Spleen (tissue), 11 donors: ENCODE measurements at regions not wholly inside any gene's neighbourhood (a gene's known extent, or its start where the extent isn't known, plus 50 kb on each side); places are given as distances from the start of the nearest gene placed in this dataset.

Experiments
- DNase-seq: peaks from one replicate; pipeline ENCODE4 v3.0.0-alpha.2; 2020
- H3K27ac ChIP-seq, 8 donors: fragments of 200-600 bp; sonication (generic) in 7 of 8; 1 replicate in 4 of 8; 2 replicates in 4 of 8; pipeline versions ENCODE4 v1.5.0 to v1.8.0; 2016 to 2021; ENCODE audit warnings: inconsistent platforms in 4 of 8, mild to moderate bottlenecking in 4 of 8, moderate library complexity in 1 of 8
- H3K27me3 ChIP-seq, 7 donors: fragments of 200-600 bp; sonication (generic) in 6 of 7; replicated peaks in 1 of 7; 1 replicate in 4 of 7; 2 replicates in 3 of 7; pipeline versions ENCODE4 v1.5.0 to v1.8.0; 2016 to 2021; ENCODE audit warnings: inconsistent platforms in 3 of 7, mild to moderate bottlenecking in 1 of 7
- H3K36me3 ChIP-seq, 6 donors: fragments of 200-600 bp; sonication (generic) in 5 of 6; 1 replicate in 4 of 6; 2 replicates in 2 of 6; pipeline versions ENCODE4 v1.5.0 to v1.8.0; 2016 to 2021; ENCODE audit warnings: inconsistent platforms in 2 of 6
- H3K4me1 ChIP-seq, 6 donors: fragments of 200-600 bp; sonication (generic) in 5 of 6; 1 replicate in 3 of 6; 2 replicates in 3 of 6; pipeline versions ENCODE4 v1.5.0 to v1.8.0; 2016 to 2021; ENCODE audit warnings: inconsistent platforms in 3 of 6
- H3K4me3 ChIP-seq, 8 donors: fragments of 200-600 bp; sonication (generic) in 7 of 8; 1 replicate in 4 of 8; 2 replicates in 4 of 8; pipeline versions ENCODE4 v1.5.0 to v1.8.0; 2016 to 2021; ENCODE audit warnings: inconsistent platforms in 4 of 8, mild to moderate bottlenecking in 4 of 8, moderate library complexity in 2 of 8
- H3K9me3 ChIP-seq, 8 donors: fragments of 200-600 bp; sonication (generic) in 7 of 8; 1 replicate in 4 of 8; 2 replicates in 4 of 8; pipeline versions ENCODE4 v1.5.0 to v1.8.0; 2016 to 2021; ENCODE audit warnings: inconsistent platforms in 4 of 8
- CTCF ChIP-seq, 11 experiments: fragments of 200-600 bp in 7 of 11; fragments of 450-650 bp in 4 of 11; sonication (generic) in 4 of 11; IDR thresholded peaks in 8 of 11; conservative IDR thresholded peaks in 3 of 11; 1 replicate in 7 of 11; 2 replicates in 4 of 11; pipeline versions ENCODE4 v1.4.0 to v1.8.0; 2016 to 2021; ENCODE audit warnings: antibody characterized with exemption in 11 of 11, inconsistent platforms in 4 of 11, mild to moderate bottlenecking in 1 of 11
- POLR2A ChIP-seq, 3 donors: fragments of 450-650 bp; IDR thresholded peaks; one replicate each; pipeline ENCODE4 v1.5.1; 2017; ENCODE audit warnings: antibody characterized with exemption in 3 of 3, mild to moderate bottlenecking in 1 of 3
- POLR2AphosphoS5 ChIP-seq, 3 donors: sonication (generic); formaldehyde crosslinking; IDR thresholded peaks; one replicate each; pipeline ENCODE4 v1.5.1; 2017; ENCODE audit warnings: antibody characterized with exemption in 3 of 3
- WGBS, 5 donors: extraction: QIAGEN DNeasy Blood & Tissue Kit in 3 of 5; methylation state at CpG; one replicate each; pipeline versions ENCODE4 v1.1.5 to v1.1.7; 2013 to 2018; 5-methylcytosine and 5-hydroxymethylcytosine counted together
- intact Hi-C: fragments of 100-400 bp; cut with DNase I; formaldehyde crosslinking; loops from one replicate; pipeline ENCODE4 v1.15.0; 2023; ENCODE audit warnings: low total_unique reads
- donor health status: healthy with polysubstance abuse.
- donor health status: DM: no; HTN: no; CAD: no; lungs with moderate emphysema.
- donor health status: DM: no; HTN: no; CAD: no.
- donor health status: Bipolar disorder and iron deficiency.
- donor health status: healthy.
- donor health status: DM: no; HTN: no; CAD: no.
- donor health status: DM: yes; HTN: yes; CAD: no.

- Histone ChIP-seq H3K27me3 (no peaks in the 10 kb centered on the region), H3K4me1 (no peaks in the 10 kb centered on the region), H3K9me3 (peaks cover 0 to 22% (median 8%) of the 10 kb centered on the region in 8 donors), H3K36me3 (no peaks in the 10 kb centered on the region), H3K4me3 (no peak overlapping the region), H3K27ac (no peak overlapping the region)
- intact Hi-C loops, result no loop called here
- WGBS, 5 donors, result 74 to 84% (median 80%) methylated on average over 2 of the region's 2 CpGs
- no peak for DNase-seq
- TF ChIP-seq POLR2AphosphoS5 (IDR thresholded peaks at IDR 0.05) (no peak), CTCF (IDR thresholded peaks at IDR 0.05 in 8 of 11, conservative IDR thresholded peaks at IDR 0.05 in 3 of 11) (no peak), POLR2A (IDR thresholded peaks at IDR 0.05) (no peak)
Observed at GRCh38 chr2:56757884-56758545, 574.2 kb downstream of the CCDC85A start.

DNA sequence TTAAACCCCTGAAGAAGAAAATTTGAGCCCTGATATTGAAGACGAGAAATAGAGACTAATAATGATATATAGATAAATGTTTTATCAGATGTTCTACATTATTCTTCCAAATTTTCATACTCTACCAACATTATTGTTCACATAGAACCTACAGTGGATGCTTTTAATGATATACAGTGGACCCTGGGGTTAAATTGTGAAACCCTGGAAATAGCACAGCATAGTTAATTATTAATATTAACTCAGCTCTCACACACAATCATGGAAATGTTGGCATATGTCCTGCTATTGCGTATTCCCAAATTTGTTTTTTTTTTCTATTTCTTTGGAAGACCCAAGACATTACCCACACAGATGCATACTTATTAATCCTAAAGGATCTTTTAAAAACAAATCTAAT is 579.9 kb downstream of the CCDC85A start:
- no peak for DNase-seq
- no peak overlapping the region for H3K4me3 ChIP-seq
- H3K9me3 ChIP-seq, result peaks cover 0 to 21% (median 9%) of the 10 kb centered on the region in 8 donors
- no peaks in the 10 kb centered on the region for H3K4me1 ChIP-seq
- no peak overlapping the region for H3K27ac ChIP-seq
- 81 to 94% (median 90%) methylated on average over 2 of the region's 2 CpGs for WGBS, 5 donors
- intact Hi-C loops, result no loop called here
- no peaks in the 10 kb centered on the region for H3K27me3 ChIP-seq
- H3K36me3 ChIP-seq, result no peaks in the 10 kb centered on the region
- TF ChIP-seq POLR2A (IDR thresholded peaks at IDR 0.05) (no peak), CTCF (IDR thresholded peaks at IDR 0.05 in 8 of 11, conservative IDR thresholded peaks at IDR 0.05 in 3 of 11) (no peak), POLR2AphosphoS5 (IDR thresholded peaks at IDR 0.05) (no peak)

GRCh38 chr2:56768973-56769372 is 585.2 kb downstream of the CCDC85A start:
- H3K27ac ChIP-seq, result no peak overlapping the region
- peaks cover 0 to 15% (median 9%) of the 10 kb centered on the region in 8 donors for H3K9me3 ChIP-seq
- no peak for DNase-seq
- no peaks in the 10 kb centered on the region for H3K27me3 ChIP-seq
- no peak for TF ChIP-seq POLR2A (IDR thresholded peaks at IDR 0.05)
- no peak for TF ChIP-seq POLR2AphosphoS5 (IDR thresholded peaks at IDR 0.05)
- TF ChIP-seq CTCF (IDR thresholded peaks at IDR 0.05 in 8 of 11, conservative IDR thresholded peaks at IDR 0.05 in 3 of 11), result no peak
- no peaks in the 10 kb centered on the region for H3K36me3 ChIP-seq
- intact Hi-C loops, result no loop called here
- H3K4me1 ChIP-seq, result no peaks in the 10 kb centered on the region
- no peak overlapping the region for H3K4me3 ChIP-seq

- intact Hi-C loops, result no loop called here
- Histone ChIP-seq H3K27ac (no peak overlapping the region), H3K9me3 (peaks cover 0 to 15% (median 9%) of the 10 kb centered on the region in 8 donors), H3K4me1 (no peaks in the 10 kb centered on the region), H3K4me3 (no peak overlapping the region), H3K36me3 (no peaks in the 10 kb centered on the region), H3K27me3 (no peaks in the 10 kb centered on the region)
- 52 to 73% (median 55%) methylated on average over 2 of the region's 2 CpGs for WGBS, 5 donors
- TF ChIP-seq POLR2AphosphoS5 (IDR thresholded peaks at IDR 0.05), result no peak
- no peak for TF ChIP-seq POLR2A (IDR thresholded peaks at IDR 0.05)
- TF ChIP-seq CTCF (IDR thresholded peaks at IDR 0.05 in 8 of 11, conservative IDR thresholded peaks at IDR 0.05 in 3 of 11), result no peak
- no peak for DNase-seq
Observed at GRCh38 chr2:56770490-56770889, 586.7 kb downstream of the CCDC85A start.
